CD14-positive monocyte (primary cell): ENCODE measurements at regions not wholly inside any gene's neighbourhood (a gene's known extent, or its start where the extent isn't known, plus 50 kb on each side); places are given as distances from the start of the nearest gene placed in this dataset.
A peak's percentile ranks its signal among the peaks of the same experiment; 100 is the strongest.

Source experiments
- DNase-seq, 3 donors: peaks; one replicate each; pipeline ENCODE4 v3.0.0-alpha.2; 2011 to 2022
- H2AFZ ChIP-seq: 2 replicates; pipeline ENCODE4 v1.6.0; 2012; ENCODE audit warnings: mild to moderate bottlenecking, low read depth, low read length, inconsistent platforms; ENCODE audit not compliant: insufficient read depth, poor library complexity, severe bottlenecking
- H3K27ac ChIP-seq, 2 donors: 1 replicate in 1 of 2; 2 replicates in 1 of 2; pipeline ENCODE4 v1.5.1; 2012 to 2013; ENCODE audit warnings: low read length in 2 of 2, control low read depth in 1 of 2, inconsistent platforms in 1 of 2, low read depth in 1 of 2, mild to moderate bottlenecking in 1 of 2
- H3K27me3 ChIP-seq, 2 donors: one replicate each; pipeline versions ENCODE4 v1.6.0 to v1.6.1; 2011 to 2013; ENCODE audit warnings: low read length in 2 of 2; ENCODE audit not compliant: control insufficient read depth in 2 of 2, insufficient read depth in 2 of 2
- H3K36me3 ChIP-seq, 2 donors: replicated peaks in 1 of 2; 1 replicate in 1 of 2; 2 replicates in 1 of 2; pipeline versions ENCODE4 v1.5.1 to v1.6.1; 2012 to 2013; ENCODE audit warnings: low read length in 2 of 2, control low read depth in 1 of 2, inconsistent platforms in 1 of 2, mild to moderate bottlenecking in 1 of 2; ENCODE audit not compliant: insufficient read depth in 2 of 2, control insufficient read depth in 1 of 2
- H3K4me1 ChIP-seq, 2 donors: 1 replicate in 1 of 2; 2 replicates in 1 of 2; pipeline versions ENCODE4 v1.5.1 to v1.6.1; 2012 to 2013; ENCODE audit warnings: low read length in 2 of 2, control low read depth in 1 of 2, inconsistent platforms in 1 of 2, mild to moderate bottlenecking in 1 of 2, moderate library complexity in 1 of 2; ENCODE audit not compliant: insufficient read depth in 2 of 2, control insufficient read depth in 1 of 2
- H3K4me2 ChIP-seq: replicated peaks from 2 replicates; pipeline ENCODE3; 2012; ENCODE audit warnings: low read length, moderate library complexity, mild to moderate bottlenecking; ENCODE audit not compliant: poor library complexity, severe bottlenecking; ENCODE audit errors: extremely low read depth
- H3K4me3 ChIP-seq, 3 experiments: fragments of 200-600 bp in 1 of 3; sonication (generic) in 1 of 3; replicated peaks in 1 of 3; 1 replicate in 2 of 3; 2 replicates in 1 of 3; pipeline ENCODE4 v1.5.1; 2011 to 2013; ENCODE audit warnings: low read length in 3 of 3, mild to moderate bottlenecking in 3 of 3, control low read depth in 2 of 3, low read depth in 2 of 3, inconsistent platforms in 1 of 3, moderate library complexity in 1 of 3
- H3K79me2 ChIP-seq: 2 replicates; pipeline ENCODE4 v1.6.0; 2012; ENCODE audit warnings: mild to moderate bottlenecking, control low read depth, inconsistent platforms, low read length, moderate library complexity; ENCODE audit not compliant: insufficient read depth
- H3K9ac ChIP-seq: 2 replicates; pipeline ENCODE4 v1.6.0; 2017; ENCODE audit warnings: low read length, mild to moderate bottlenecking; ENCODE audit not compliant: insufficient read depth, poor library complexity, severe bottlenecking
- H3K9me3 ChIP-seq, 2 donors: replicated peaks in 1 of 2; 1 replicate in 1 of 2; 2 replicates in 1 of 2; pipeline versions ENCODE4 v1.5.1 to v1.6.1; 2012 to 2013; ENCODE audit warnings: low read length in 2 of 2, control low read depth in 1 of 2; ENCODE audit not compliant: control insufficient read depth in 1 of 2, insufficient read depth in 1 of 2
- H4K20me1 ChIP-seq: 2 replicates; pipeline ENCODE4 v1.6.0; 2012; ENCODE audit warnings: mild to moderate bottlenecking, low read length, control low read depth, moderate library complexity; ENCODE audit not compliant: insufficient read depth
- H3K27ac Mint-ChIP-seq, 7 donors: one replicate each; pipeline ENCODE4 v1.8.0; 2020; ENCODE audit warnings: mild to moderate bottlenecking in 7 of 7, mixed read lengths in 7 of 7, moderate library complexity in 6 of 7, inconsistent platforms in 2 of 7
- H3K27me3 Mint-ChIP-seq, 3 donors: one replicate each; pipeline ENCODE4 v1.8.0; 2021 to 2022; ENCODE audit warnings: low read depth in 3 of 3, mild to moderate bottlenecking in 3 of 3, mixed read lengths in 3 of 3, moderate library complexity in 3 of 3, inconsistent platforms in 1 of 3
- H3K36me3 Mint-ChIP-seq, 2 donors: one replicate each; pipeline ENCODE4 v1.8.0; 2020; ENCODE audit warnings: mixed read lengths in 2 of 2, inconsistent platforms in 1 of 2, mild to moderate bottlenecking in 1 of 2
- H3K4me1 Mint-ChIP-seq: one replicate; pipeline ENCODE4 v1.8.0; 2020; ENCODE audit warnings: mild to moderate bottlenecking, mixed read lengths
- H3K4me3 Mint-ChIP-seq, 2 donors: one replicate each; pipeline ENCODE4 v1.8.0; 2020; ENCODE audit warnings: mild to moderate bottlenecking in 2 of 2, mixed read lengths in 2 of 2, moderate library complexity in 1 of 2
- H3K9me3 Mint-ChIP-seq, 7 donors: one replicate each; pipeline ENCODE4 v1.8.0; 2020 to 2022; ENCODE audit warnings: mixed read lengths in 7 of 7, mild to moderate bottlenecking in 6 of 7, moderate library complexity in 6 of 7, inconsistent platforms in 2 of 7
- CTCF ChIP-seq: fragments of 200-600 bp; IDR thresholded peaks from one replicate; pipeline ENCODE4 v1.8.0; 2022; ENCODE audit warnings: antibody characterized with exemption, mild to moderate bottlenecking
- WGBS: methylation state at CpG from one replicate; pipeline ENCODE4 v1.1.5; 2013; ENCODE audit warnings: missing lambda C conversion rate; ENCODE audit not compliant: insufficient coverage; 5-methylcytosine and 5-hydroxymethylcytosine counted together
- intact Hi-C, 2 donors: fragments of 100-400 bp; cut with micrococcal nuclease; formaldehyde crosslinking; loops; one replicate each; pipeline versions ENCODE4 v1.15.0 to v1.15.1; 2023

- no peaks in the 10 kb centered on the region for H3K4me1 ChIP-seq
- 100% methylated on average over 1 of the region's 3 CpGs for WGBS
- H3K36me3 Mint-ChIP-seq, result no peaks in the 10 kb centered on the region
These were observed 213.8 kb downstream of the IBTK start for GRCh38 chr6:82033631-82034211.

DNA sequence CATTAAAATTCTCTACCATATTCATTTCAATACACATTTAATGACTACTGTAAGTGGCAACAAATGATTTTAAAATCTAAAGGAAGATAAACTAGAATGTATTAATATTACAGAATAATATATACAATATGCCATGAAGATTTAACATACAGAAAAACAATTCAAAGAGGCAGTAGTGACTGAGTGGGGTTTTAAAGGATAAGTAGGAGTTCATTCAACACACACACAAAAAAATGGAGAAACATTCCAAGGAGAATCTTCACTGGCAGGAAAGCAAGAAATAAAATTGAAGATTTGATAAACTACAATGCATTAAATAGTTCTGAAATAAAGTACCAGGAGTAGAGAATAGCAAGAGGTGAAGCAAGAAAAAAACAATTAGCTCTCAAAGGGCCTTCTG is 215.1 kb downstream of the IBTK start:
- H2AFZ ChIP-seq, result no peak overlapping the region
- H4K20me1 ChIP-seq, result no peaks in the 10 kb centered on the region
- H3K4me3 ChIP-seq, result no peak overlapping the region
- no peaks in the 10 kb centered on the region for H3K36me3 ChIP-seq
- H3K4me2 ChIP-seq, result no peak overlapping the region
- Mint-ChIP-seq H3K9me3 (no peaks in the 10 kb centered on the region), H3K4me3 (no peak overlapping the region), H3K36me3 (no peaks in the 10 kb centered on the region), H3K27me3 (no peaks in the 10 kb centered on the region), H3K4me1 (peaks cover 4% of the 10 kb centered on the region), H3K27ac (no peak overlapping the region)
- H3K27me3 ChIP-seq, result no peaks in the 10 kb centered on the region
- H3K9me3 ChIP-seq, result no peaks in the 10 kb centered on the region
- H3K4me1 ChIP-seq, result no peaks in the 10 kb centered on the region
- H3K9ac ChIP-seq, result no peak overlapping the region
- no peak for DNase-seq
- intact Hi-C loops, result no loop called here
- H3K27ac ChIP-seq, result no peak overlapping the region
- no peaks in the 10 kb centered on the region for H3K79me2 ChIP-seq
- no peak for TF ChIP-seq CTCF

More at GRCh38 chr6:82033631-82034211, 213.8 kb downstream of the IBTK start:
- no peak for TF ChIP-seq CTCF
- intact Hi-C loops, result no loop called here
- H2AFZ ChIP-seq, result no peak overlapping the region
- H3K27me3 ChIP-seq, result no peaks in the 10 kb centered on the region
- Mint-ChIP-seq H3K4me3 (no peak overlapping the region), H3K27ac (peak overlapping the region in 1 of 7 donors; percentile 51), H3K4me1 (peaks cover 4% of the 10 kb centered on the region), H3K9me3 (no peaks in the 10 kb centered on the region), H3K27me3 (no peaks in the 10 kb centered on the region)
- no peaks in the 10 kb centered on the region for H3K36me3 ChIP-seq
- H3K9me3 ChIP-seq, result no peaks in the 10 kb centered on the region
- H3K9ac ChIP-seq, result no peak overlapping the region
- no peak overlapping the region for H3K4me2 ChIP-seq
- H3K4me3 ChIP-seq, result no peak overlapping the region
- no peak overlapping the region for H3K27ac ChIP-seq
- no peak for DNase-seq
- no peaks in the 10 kb centered on the region for H4K20me1 ChIP-seq
- no peaks in the 10 kb centered on the region for H3K79me2 ChIP-seq
